Upper lobe of right lung (tissue), 1 donor: ENCODE measurements at regions not wholly inside any gene's neighbourhood (a gene's known extent, or its start where the extent isn't known, plus 50 kb on each side); places are given as distances from the start of the nearest gene placed in this dataset.
"Not testable (repeated sequence)": the region's sequence is repeated elsewhere in the genome, so short reads cannot be mapped to it uniquely, and the experiment has no call there.

Source experiments
- ATAC-seq: fragments of 200-7000 bp; cut with Tn5 transposase; one replicate; pipeline ENCODE4 v1.9.1; 2020; ENCODE audit warnings: mild to moderate bottlenecking, moderate library complexity
- DNase-seq: peaks from one replicate; pipeline ENCODE4 v3.0.0-alpha.2; 2020
- H3K27ac ChIP-seq: fragments of 200-600 bp; one replicate; pipeline ENCODE4 v1.8.0; 2022
- H3K27me3 ChIP-seq: fragments of 200-600 bp; one replicate; pipeline ENCODE4 v1.8.0; 2022; ENCODE audit warnings: mild to moderate bottlenecking
- H3K36me3 ChIP-seq: fragments of 200-600 bp; one replicate; pipeline ENCODE4 v1.8.0; 2022
- H3K4me1 ChIP-seq: fragments of 200-600 bp; one replicate; pipeline ENCODE4 v1.8.0; 2022
- H3K4me3 ChIP-seq: fragments of 200-600 bp; one replicate; pipeline ENCODE4 v1.8.0; 2022; ENCODE audit warnings: mild to moderate bottlenecking
- H3K9me3 ChIP-seq: fragments of 200-600 bp; one replicate; pipeline ENCODE4 v1.8.0; 2022
- CTCF ChIP-seq: fragments of 200-600 bp; IDR thresholded peaks from one replicate; pipeline ENCODE4 v1.8.0; 2022; ENCODE audit warnings: antibody characterized with exemption
- intact Hi-C: fragments of 100-400 bp; cut with DNase I; formaldehyde crosslinking; loops from one replicate; pipeline ENCODE4 v1.11.0; 2022
- donor health status: DM: no; HTN: yes; CAD: no; lungs with severe emphysema.

DNA sequence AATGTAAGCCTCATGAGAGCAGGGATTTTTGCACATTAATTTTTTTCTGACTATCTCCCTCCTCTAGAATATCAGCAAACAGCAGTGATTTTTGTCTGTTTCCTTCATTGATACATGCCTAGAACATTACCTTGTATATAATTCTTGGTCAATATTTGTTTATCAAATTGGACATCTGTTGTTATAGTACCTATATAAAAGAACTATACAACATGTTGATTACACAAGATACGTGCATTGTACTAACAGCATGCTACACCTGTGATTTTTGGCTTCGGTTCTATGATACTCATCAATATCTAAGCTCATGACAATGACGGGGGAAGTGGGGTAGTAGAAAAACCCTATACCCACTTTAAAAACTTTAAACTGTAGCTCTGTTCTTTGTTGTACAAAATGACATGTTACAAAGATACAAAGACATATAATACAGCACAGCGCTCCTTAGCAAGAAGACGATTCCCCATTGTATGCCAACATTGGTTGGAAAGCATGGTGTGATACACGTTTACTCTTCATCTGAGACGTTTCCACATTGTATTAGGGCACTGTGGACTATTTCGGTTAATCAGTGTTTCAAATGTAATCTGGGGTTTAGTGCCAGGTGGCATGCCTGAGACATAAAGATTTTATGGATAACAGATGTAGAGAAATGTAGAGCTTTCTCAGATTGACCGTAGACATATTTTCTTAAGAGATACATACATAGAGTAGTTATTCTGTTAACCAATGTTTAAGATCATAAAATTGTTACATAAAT is 70.5 kb upstream of the FOXP2 start:
- Histone ChIP-seq H3K9me3 (no peaks in the 10 kb centered on the region), H3K4me1 (no peaks in the 10 kb centered on the region), H3K4me3 (no peak overlapping the region), H3K27me3 (no peaks in the 10 kb centered on the region), H3K36me3 (no peaks in the 10 kb centered on the region), H3K27ac (no peak overlapping the region)
- ATAC-seq (no peak), DNase-seq (no peak)
- TF ChIP-seq CTCF: no peak
- intact Hi-C loops: no loop called here

DNA sequence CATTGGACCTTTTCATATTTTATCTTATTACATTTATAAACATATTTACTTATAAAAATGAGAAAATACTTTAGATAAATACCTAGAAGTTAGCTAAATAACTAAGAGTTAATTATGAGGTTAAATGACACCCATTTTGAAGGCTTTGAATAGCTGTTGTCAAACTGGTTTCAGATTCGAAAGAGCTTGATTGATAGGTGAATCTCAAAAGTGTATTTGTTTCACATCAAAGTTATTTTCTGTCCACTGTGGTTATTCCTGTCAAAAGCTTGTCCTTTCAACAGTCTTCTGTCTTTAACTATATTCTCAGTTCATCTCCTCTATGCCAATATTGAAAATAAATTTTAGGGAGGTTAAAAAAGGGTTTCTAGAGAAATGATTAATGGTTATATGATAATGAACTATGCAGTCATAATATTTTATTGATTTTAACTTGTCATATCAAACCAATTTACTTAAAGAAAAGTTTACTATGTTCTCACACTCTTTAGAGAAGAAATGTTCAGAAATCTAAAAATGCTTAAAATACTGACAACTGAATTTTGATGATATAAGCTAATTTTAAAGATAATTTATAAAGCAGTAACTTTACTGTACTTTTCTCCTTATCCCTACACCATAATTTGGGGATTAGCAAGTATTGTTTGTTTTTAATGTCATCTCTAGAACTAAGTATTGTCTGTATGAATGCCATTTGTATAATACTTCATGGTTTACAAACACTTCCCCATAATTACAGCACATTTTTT is 72.0 kb upstream of the FOXP2 start:
- Histone ChIP-seq H3K4me1 (no peaks in the 10 kb centered on the region), H3K36me3 (no peaks in the 10 kb centered on the region), H3K9me3 (no peaks in the 10 kb centered on the region), H3K27me3 (no peaks in the 10 kb centered on the region), H3K4me3 (no peak overlapping the region), H3K27ac (no peak overlapping the region)
- intact Hi-C loops: no loop called here
- DNase-seq (no peak), ATAC-seq (no peak)
- no peak for TF ChIP-seq CTCF

DNA sequence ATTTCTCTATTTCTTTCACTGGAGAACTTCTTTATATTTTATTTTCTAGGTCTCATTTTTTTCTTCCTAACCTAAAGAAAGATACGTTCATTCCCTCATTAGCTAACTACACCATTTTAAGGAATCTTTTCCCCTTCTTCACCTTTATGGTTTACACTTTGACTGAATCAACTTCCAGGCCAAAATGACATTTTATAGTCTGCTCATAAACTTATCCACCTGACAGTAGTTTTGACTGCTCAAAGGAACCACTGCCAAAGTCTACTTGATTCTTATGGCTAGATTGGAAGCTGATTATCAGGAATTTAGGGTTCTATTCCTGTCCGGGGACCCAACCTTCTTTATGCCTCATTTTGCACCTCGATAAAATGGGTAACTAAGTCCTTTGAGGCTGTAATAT is 73.0 kb upstream of the FOXP2 start:
- Histone ChIP-seq H3K36me3 (no peaks in the 10 kb centered on the region), H3K4me3 (no peak overlapping the region), H3K27ac (no peak overlapping the region), H3K4me1 (no peaks in the 10 kb centered on the region), H3K27me3 (no peaks in the 10 kb centered on the region), H3K9me3 (no peaks in the 10 kb centered on the region)
- ATAC-seq (no peak), DNase-seq (no peak)
- intact Hi-C loops: no loop called here
- TF ChIP-seq CTCF: no peak

DNA sequence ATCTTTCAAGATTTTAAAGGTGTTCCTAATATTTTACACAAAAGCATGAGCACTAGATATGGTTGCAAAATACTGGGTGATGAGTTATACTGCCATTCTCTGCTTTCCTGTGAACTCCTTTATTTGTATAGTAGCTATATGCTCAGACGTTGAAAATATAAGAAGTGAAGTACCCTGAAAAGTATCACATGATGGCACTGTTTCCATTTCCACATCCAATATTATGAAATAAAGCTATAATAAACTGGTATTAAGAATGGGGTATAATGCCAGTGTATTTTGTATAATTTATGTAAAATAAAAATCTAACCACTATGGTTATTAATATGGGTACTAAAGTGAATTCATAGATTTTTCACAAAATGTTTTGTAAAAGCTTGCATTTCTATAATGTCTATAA is 79.6 kb upstream of the FOXP2 start:
- no peak for DNase-seq
- ATAC-seq: no peak

GRCh38 chr7:114329458-114329857 is 85.2 kb upstream of the FOXP2 start:
- H3K27ac ChIP-seq, DNase-seq, H3K4me1 ChIP-seq, H3K9me3 ChIP-seq, H3K36me3 ChIP-seq, H3K27me3 ChIP-seq, intact Hi-C loops, ATAC-seq, H3K4me3 ChIP-seq: not testable (repeated sequence)

More for the DNA sequence above, 79.6 kb upstream of the FOXP2 start:
- Histone ChIP-seq H3K9me3 (no peaks in the 10 kb centered on the region), H3K36me3 (no peaks in the 10 kb centered on the region), H3K4me3 (no peak overlapping the region), H3K4me1 (no peaks in the 10 kb centered on the region), H3K27ac (no peak overlapping the region), H3K27me3 (no peaks in the 10 kb centered on the region)
- intact Hi-C loops: no loop called here
- no peak for TF ChIP-seq CTCF

DNA sequence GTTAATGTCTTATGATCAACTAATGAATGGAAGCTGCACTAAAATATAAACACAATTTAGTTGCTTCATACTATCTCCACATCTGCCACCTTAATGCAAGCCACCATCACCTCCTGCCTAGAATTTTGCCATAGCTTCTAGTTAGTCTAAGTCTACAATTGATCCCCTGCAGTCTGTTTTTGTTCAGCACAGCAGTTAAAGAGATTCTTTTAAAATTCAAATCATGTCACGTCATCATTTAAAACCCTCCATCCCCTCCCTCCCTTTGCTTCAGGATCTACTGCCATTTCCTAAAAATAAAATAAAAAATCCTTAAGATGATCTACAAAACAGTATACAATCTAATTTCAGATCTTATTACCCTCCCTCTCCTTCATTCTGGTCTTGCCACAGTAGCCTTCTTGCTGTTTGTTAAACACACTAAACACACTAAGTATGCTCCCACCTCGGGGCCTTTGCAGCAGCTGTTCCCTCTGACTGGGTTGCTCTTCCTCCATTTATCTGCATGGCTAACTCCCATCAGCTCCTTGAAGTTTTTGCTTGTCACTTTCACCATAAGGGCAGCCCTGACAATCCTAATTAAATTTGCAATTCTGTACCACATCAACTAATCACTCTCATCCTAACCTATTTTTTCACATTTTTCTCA is 97.0 kb upstream of the FOXP2 start:
- Histone ChIP-seq H3K27me3 (no peaks in the 10 kb centered on the region), H3K36me3 (no peaks in the 10 kb centered on the region), H3K27ac (no peak overlapping the region), H3K4me3 (no peak overlapping the region), H3K4me1 (no peaks in the 10 kb centered on the region), H3K9me3 (no peaks in the 10 kb centered on the region)
- intact Hi-C loops: no loop called here
- DNase-seq (no peak), ATAC-seq (no peak)
- TF ChIP-seq CTCF: no peak
